SU-DHL-6 (cell line): ENCODE measurements at regions not wholly inside any gene's neighbourhood (a gene's known extent, or its start where the extent isn't known, plus 50 kb on each side); places are given as distances from the start of the nearest gene placed in this dataset.

Source experiments
- H2AFZ ChIP-seq: fragments of 200-600 bp; sonication (generic); 2 replicates; pipeline ENCODE4 v1.6.1; 2014; ENCODE audit warnings: low read depth, mild to moderate bottlenecking, moderate library complexity, mixed read lengths, antibody characterized with exemption, low read length; ENCODE audit not compliant: severe bottlenecking
- H3F3A ChIP-seq: fragments of 200-600 bp; shearing (Covaris generic); 2 replicates; pipeline ENCODE4 v1.6.0; 2016; ENCODE audit warnings: antibody characterized with exemption, mild to moderate bottlenecking; ENCODE audit not compliant: insufficient read depth
- H3K27ac ChIP-seq: fragments of 200-600 bp; sonication (generic); 2 replicates; pipeline ENCODE4 v1.5.1; 2016; ENCODE audit warnings: low read depth, mild to moderate bottlenecking, low read length, moderate library complexity, mixed read lengths
- H3K27me3 ChIP-seq: fragments of 200-600 bp; sonication (generic), shearing (Covaris generic); 2 replicates; pipeline ENCODE4 v1.6.0; 2014; ENCODE audit warnings: mild to moderate bottlenecking, low read length
- H3K36me3 ChIP-seq: fragments of 200-600 bp; sonication (generic); 2 replicates; pipeline ENCODE4 v1.6.1; 2014; ENCODE audit warnings: mild to moderate bottlenecking, low read length, mixed read lengths
- H3K4me2 ChIP-seq: fragments of 300-600, 200-600 bp; shearing (Covaris generic), sonication (generic); 2 replicates; pipeline ENCODE4 v1.6.0; 2014; ENCODE audit warnings: low read length, low read depth, mild to moderate bottlenecking; ENCODE audit not compliant: poor library complexity, severe bottlenecking
- H3K4me3 ChIP-seq: fragments of 200-600 bp; sonication (generic); 2 replicates; pipeline ENCODE4 v1.5.1; 2014; ENCODE audit warnings: antibody characterized with exemption, low read length, mild to moderate bottlenecking, mixed read lengths; ENCODE audit not compliant: insufficient read depth, poor library complexity, severe bottlenecking
- H3K79me2 ChIP-seq: fragments of 200-600 bp; sonication (generic); 2 replicates; pipeline ENCODE4 v1.6.1; 2014; ENCODE audit warnings: mild to moderate bottlenecking, low read length, moderate library complexity; ENCODE audit not compliant: insufficient read depth
- H3K9ac ChIP-seq: fragments of 200-600 bp; sonication (generic); 2 replicates; pipeline ENCODE4 v1.7.0; 2014; ENCODE audit warnings: mild to moderate bottlenecking, low read length
- H3K9me2 ChIP-seq: fragments of 200-600 bp; sonication (generic); replicated peaks from 2 replicates; pipeline ENCODE4 v1.6.1; 2014; ENCODE audit warnings: low read length; ENCODE audit not compliant: insufficient read depth
- H3K9me3 ChIP-seq: fragments of 200-600 bp; sonication (generic); 2 replicates; pipeline ENCODE4 v1.6.1; 2014; ENCODE audit warnings: low read length, mixed read lengths; ENCODE audit not compliant: insufficient read depth
- H4K20me1 ChIP-seq: fragments of 200-600 bp; sonication (generic); 2 replicates; pipeline ENCODE4 v1.6.1; 2014; ENCODE audit warnings: low read depth, mild to moderate bottlenecking, antibody characterized with exemption, low read length, moderate library complexity, mixed read lengths
- EZH2phosphoT487 ChIP-seq: fragments of 200-600 bp; sonication (generic), shearing (Covaris generic); conservative IDR thresholded peaks from 2 replicates; pipeline ENCODE4 v1.6.1; 2018; ENCODE audit warnings: mild to moderate bottlenecking, antibody characterized with exemption, low read length, moderate library complexity, mixed read lengths
- TF ChIP-seq, protein P1 (sequence below): fragments of 200-600 bp; sonication (generic); IDR thresholded peaks from one replicate; pipeline ENCODE4 v1.5.1; 2017; ENCODE audit warnings: antibody characterized with exemption, mild to moderate bottlenecking, low read length, moderate library complexity; ENCODE audit not compliant: insufficient read depth, poor library complexity, severe bottlenecking

DNA sequence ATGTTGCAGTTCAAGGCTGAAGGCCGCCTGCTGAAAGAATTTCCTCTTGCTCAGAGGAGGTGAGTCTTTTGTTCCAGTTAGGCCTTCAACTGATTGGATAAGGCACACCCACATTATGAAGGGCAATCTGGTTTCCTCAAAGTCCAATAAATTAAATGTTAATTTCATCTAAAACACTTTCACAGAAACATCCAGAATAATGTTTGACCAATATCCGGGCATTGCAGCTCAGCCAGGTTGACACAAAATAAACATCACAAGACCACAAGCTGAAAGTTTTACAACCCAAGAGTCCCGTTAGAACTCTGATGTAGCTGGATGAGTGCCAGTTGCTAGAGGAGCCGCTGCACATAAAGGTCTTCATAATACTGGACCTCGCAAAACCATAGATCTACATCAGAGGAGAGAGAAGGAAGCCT is 64.9 kb upstream of the EED start:
- no peak overlapping the region for H3K4me3 ChIP-seq
- no peaks in the 10 kb centered on the region for H3K9me2 ChIP-seq
- no peak overlapping the region for H2AFZ ChIP-seq
- H3K79me2 ChIP-seq: no peaks in the 10 kb centered on the region
- H3F3A ChIP-seq: peaks cover 3% of the 10 kb centered on the region; the same call in 1 of the 2 replicates
- H3K27me3 ChIP-seq: no peaks in the 10 kb centered on the region
- no peak overlapping the region for H3K4me2 ChIP-seq
- H3K36me3 ChIP-seq: no peaks in the 10 kb centered on the region
- no peak overlapping the region for H3K27ac ChIP-seq
- H3K9ac ChIP-seq: no peak overlapping the region
- TF ChIP-seq, protein P1, sequence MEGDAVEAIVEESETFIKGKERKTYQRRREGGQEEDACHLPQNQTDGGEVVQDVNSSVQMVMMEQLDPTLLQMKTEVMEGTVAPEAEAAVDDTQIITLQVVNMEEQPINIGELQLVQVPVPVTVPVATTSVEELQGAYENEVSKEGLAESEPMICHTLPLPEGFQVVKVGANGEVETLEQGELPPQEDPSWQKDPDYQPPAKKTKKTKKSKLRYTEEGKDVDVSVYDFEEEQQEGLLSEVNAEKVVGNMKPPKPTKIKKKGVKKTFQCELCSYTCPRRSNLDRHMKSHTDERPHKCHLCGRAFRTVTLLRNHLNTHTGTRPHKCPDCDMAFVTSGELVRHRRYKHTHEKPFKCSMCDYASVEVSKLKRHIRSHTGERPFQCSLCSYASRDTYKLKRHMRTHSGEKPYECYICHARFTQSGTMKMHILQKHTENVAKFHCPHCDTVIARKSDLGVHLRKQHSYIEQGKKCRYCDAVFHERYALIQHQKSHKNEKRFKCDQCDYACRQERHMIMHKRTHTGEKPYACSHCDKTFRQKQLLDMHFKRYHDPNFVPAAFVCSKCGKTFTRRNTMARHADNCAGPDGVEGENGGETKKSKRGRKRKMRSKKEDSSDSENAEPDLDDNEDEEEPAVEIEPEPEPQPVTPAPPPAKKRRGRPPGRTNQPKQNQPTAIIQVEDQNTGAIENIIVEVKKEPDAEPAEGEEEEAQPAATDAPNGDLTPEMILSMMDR: no peak
- TF ChIP-seq EZH2phosphoT487: no peak
- no peaks in the 10 kb centered on the region for H4K20me1 ChIP-seq
- no peaks in the 10 kb centered on the region for H3K9me3 ChIP-seq

DNA sequence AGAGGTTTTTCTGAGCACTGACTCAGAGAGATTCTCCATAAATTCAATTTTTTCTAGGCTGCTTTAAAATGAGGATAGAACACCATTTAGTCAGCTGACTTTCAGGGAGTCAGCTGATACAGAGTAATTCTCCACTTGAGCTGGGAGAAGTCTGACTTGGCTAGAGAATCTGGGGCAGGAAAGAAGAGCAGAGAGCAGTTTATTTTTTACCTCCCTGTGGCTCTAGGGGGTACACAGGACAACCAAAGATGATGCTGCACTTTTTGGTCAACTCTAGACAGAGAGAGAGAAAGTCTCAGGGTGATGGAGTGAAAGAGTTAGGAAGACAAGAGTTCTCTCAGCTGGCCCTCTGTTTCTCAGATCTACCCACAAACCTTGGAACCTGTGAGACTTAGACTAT is 67.3 kb upstream of the EED start:
- no peaks in the 10 kb centered on the region for H3K27me3 ChIP-seq
- no peak overlapping the region for H3K4me3 ChIP-seq
- no peaks in the 10 kb centered on the region for H3K9me3 ChIP-seq
- no peaks in the 10 kb centered on the region for H4K20me1 ChIP-seq
- H3K4me2 ChIP-seq: no peak overlapping the region
- TF ChIP-seq EZH2phosphoT487: no peak
- TF ChIP-seq, protein P1: no peak
- no peaks in the 10 kb centered on the region for H3K9me2 ChIP-seq
- no peaks in the 10 kb centered on the region for H3K36me3 ChIP-seq
- no peak overlapping the region for H3K27ac ChIP-seq
- H3F3A ChIP-seq: peaks cover 3% of the 10 kb centered on the region; the same call in 1 of the 2 replicates
- no peak overlapping the region for H2AFZ ChIP-seq
- H3K79me2 ChIP-seq: no peaks in the 10 kb centered on the region
- H3K9ac ChIP-seq: no peak overlapping the region

DNA sequence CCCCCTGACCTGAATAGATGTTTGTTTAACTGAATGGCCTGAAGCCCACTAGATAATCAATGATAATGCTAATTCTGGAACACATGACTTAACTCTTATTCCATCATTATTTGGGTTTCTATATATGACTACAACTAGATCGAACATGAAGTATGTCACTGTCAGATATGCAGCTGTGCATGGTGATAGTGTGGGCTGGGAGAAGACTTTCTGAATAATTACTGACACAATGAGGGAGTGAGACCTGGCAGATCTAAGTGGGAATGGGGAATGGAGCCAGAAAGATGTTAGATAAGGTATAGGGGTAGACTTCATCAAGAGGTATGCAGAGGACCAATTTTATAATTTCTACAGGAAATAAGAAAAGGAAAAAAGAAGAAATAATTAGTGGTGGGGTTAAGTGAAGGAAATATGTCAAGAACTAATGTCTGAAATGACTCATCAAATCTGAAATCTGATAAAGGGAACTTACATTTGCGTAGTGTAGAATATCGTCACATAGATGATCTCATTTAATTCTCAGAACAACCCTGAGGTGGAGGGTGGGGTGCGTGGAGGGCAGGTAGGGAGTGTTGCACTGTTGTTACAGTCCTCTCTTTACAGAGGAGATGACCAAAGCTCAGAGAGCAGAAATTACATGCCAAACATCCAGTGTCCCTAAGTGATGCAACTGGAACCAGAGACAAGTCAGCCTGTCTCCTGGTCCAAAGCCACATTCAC is 68.2 kb upstream of the EED start:
- no peaks in the 10 kb centered on the region for H3K9me2 ChIP-seq
- TF ChIP-seq EZH2phosphoT487: no peak
- TF ChIP-seq, protein P1: no peak
- no peaks in the 10 kb centered on the region for H3K79me2 ChIP-seq
- H3F3A ChIP-seq: no peaks in the 10 kb centered on the region
- no peaks in the 10 kb centered on the region for H3K36me3 ChIP-seq
- H3K4me3 ChIP-seq: no peak overlapping the region
- no peak overlapping the region for H3K4me2 ChIP-seq
- H3K9me3 ChIP-seq: no peaks in the 10 kb centered on the region
- no peak overlapping the region for H3K27ac ChIP-seq
- no peak overlapping the region for H3K9ac ChIP-seq
- no peak overlapping the region for H2AFZ ChIP-seq
- H3K27me3 ChIP-seq: no peaks in the 10 kb centered on the region
- no peaks in the 10 kb centered on the region for H4K20me1 ChIP-seq
